Chondrocyte (in vitro differentiated cells): ENCODE measurements at regions not wholly inside any gene's neighbourhood (a gene's known extent, or its start where the extent isn't known, plus 50 kb on each side); places are given as distances from the start of the nearest gene placed in this dataset.

Experiments used
- DNase-seq: peaks from one replicate; pipeline ENCODE4 v3.0.0; 2021; ENCODE audit warnings: mixed read lengths, low spot score
- H3K27ac Mint-ChIP-seq: one replicate; pipeline ENCODE4 v1.8.0; 2021; ENCODE audit warnings: mild to moderate bottlenecking, moderate library complexity, mixed read lengths; ENCODE audit not compliant: unreplicated experiment
- H3K27me3 Mint-ChIP-seq: 2 replicates; pipeline ENCODE4 v1.8.0; 2021; ENCODE audit warnings: low read depth, mixed read lengths
- H3K36me3 Mint-ChIP-seq: 2 replicates; pipeline ENCODE4 v1.8.0; 2021; ENCODE audit warnings: low read depth, mixed read lengths
- H3K4me1 Mint-ChIP-seq: 2 replicates; pipeline ENCODE4 v1.8.0; 2021; ENCODE audit warnings: low read depth, mild to moderate bottlenecking, mixed read lengths
- H3K4me3 Mint-ChIP-seq: one replicate; pipeline ENCODE4 v1.8.0; 2021; ENCODE audit warnings: mild to moderate bottlenecking, moderate library complexity, mixed read lengths; ENCODE audit not compliant: unreplicated experiment
- H3K9me3 Mint-ChIP-seq: 2 replicates; pipeline ENCODE4 v1.8.0; 2021; ENCODE audit warnings: low read depth, mixed read lengths
- TF ChIP-seq, protein P1 (sequence below): fragments of 200-600 bp; sonication (generic); IDR thresholded peaks from 2 replicates; pipeline ENCODE4 v1.5.0; 2021; ENCODE audit warnings: antibody characterized with exemption, mild to moderate bottlenecking, moderate library complexity

DNA sequence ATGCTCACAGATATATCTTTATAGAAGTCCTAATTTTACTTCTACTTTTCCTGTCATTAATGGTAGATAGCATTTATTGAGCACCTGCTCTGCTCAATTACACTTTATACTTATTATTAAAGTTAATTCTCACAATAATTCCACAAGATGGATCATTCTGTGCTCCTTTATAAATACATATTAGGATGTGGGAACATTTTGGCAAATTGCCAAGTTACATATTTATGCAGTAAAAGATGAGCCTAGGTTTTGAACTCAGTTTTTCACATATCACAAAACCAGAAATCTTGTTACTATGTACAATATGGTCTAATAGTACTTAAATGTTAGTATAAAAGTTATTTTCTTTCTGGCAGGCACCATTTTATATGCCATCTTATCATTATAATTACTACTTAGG lies 895.0 kb upstream of the B3GALT2 start:
- Mint-ChIP-seq H3K27ac (no peak overlapping the region), H3K27me3 (no peaks in the 10 kb centered on the region), H3K4me1 (peaks cover 6% of the 10 kb centered on the region), H3K4me3 (no peak overlapping the region), H3K36me3 (peaks cover 3% of the 10 kb centered on the region), H3K9me3 (peaks cover 14% of the 10 kb centered on the region)
- DNase-seq = no peak
- TF ChIP-seq, protein P1, sequence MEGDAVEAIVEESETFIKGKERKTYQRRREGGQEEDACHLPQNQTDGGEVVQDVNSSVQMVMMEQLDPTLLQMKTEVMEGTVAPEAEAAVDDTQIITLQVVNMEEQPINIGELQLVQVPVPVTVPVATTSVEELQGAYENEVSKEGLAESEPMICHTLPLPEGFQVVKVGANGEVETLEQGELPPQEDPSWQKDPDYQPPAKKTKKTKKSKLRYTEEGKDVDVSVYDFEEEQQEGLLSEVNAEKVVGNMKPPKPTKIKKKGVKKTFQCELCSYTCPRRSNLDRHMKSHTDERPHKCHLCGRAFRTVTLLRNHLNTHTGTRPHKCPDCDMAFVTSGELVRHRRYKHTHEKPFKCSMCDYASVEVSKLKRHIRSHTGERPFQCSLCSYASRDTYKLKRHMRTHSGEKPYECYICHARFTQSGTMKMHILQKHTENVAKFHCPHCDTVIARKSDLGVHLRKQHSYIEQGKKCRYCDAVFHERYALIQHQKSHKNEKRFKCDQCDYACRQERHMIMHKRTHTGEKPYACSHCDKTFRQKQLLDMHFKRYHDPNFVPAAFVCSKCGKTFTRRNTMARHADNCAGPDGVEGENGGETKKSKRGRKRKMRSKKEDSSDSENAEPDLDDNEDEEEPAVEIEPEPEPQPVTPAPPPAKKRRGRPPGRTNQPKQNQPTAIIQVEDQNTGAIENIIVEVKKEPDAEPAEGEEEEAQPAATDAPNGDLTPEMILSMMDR = no peak

DNA sequence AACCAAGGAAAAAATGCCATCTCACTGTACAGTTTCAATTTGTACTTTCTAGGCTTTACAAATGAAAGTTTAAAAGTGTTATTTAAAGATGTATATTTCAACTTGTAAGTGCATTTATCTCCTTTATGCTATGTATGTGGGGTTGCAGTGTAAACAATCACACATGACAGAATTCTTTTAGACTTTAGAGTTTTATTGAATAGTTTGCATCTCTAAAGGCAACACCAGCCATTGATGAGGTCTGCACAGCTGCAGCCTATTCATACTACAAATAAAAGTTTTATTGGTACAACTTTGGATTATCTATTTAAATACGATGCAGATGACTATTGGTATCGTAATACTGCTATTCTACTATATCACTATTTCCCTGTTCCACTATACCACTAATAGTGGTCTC lies 894.4 kb upstream of the B3GALT2 start:
- peaks cover 14% of the 10 kb centered on the region for H3K9me3 Mint-ChIP-seq
- H3K4me3 Mint-ChIP-seq = no peak overlapping the region
- H3K4me1 Mint-ChIP-seq = peaks cover 9% of the 10 kb centered on the region
- H3K36me3 Mint-ChIP-seq = peaks cover 3% of the 10 kb centered on the region
- H3K27me3 Mint-ChIP-seq = no peaks in the 10 kb centered on the region
- TF ChIP-seq, protein P1 = no peak
- no peak overlapping the region for H3K27ac Mint-ChIP-seq
- DNase-seq = no peak

DNA sequence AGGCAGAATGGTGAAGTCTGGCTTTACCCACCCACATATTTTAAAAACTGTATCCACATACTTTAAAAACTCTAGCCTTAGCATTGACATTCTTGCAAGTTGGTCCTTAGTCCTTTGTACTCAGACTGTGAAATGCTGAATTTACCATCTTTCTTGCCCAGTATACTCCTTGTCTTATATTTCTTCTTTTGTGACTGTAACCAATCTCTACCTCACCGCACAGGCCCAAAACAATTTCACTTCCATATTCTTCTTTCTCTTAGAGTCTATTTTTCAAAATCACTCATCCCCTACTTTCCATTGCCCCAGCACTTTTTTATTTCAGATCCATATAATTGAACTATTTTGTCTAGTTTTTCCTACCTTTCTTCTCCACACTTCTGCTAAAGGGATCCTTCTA lies 892.4 kb upstream of the B3GALT2 start:
- Mint-ChIP-seq H3K4me1 (peaks cover 13% of the 10 kb centered on the region), H3K4me3 (no peak overlapping the region), H3K36me3 (peaks cover 3% of the 10 kb centered on the region), H3K27ac (no peak overlapping the region), H3K9me3 (peaks cover 14% of the 10 kb centered on the region), H3K27me3 (no peaks in the 10 kb centered on the region)
- TF ChIP-seq, protein P1 = no peak
- DNase-seq = no peak

DNA sequence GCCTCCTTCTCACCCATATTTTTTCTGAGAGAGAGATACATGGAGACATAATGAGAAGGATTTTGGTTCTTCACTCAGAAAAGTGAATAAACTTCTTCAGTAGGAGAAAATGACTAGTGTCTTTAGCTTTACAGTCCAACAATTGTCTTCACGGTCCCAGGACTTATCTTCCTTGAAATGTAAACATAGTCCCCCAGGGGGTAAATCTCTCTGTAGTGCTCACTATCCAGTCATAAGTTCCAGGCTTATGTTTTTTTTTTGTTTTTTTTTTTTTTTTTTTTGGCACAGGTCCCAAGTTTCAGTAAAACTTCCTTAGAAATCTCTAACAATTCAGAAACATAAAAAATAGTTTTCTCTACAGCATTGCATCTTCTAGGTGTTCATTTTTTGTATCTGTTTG lies 890.2 kb upstream of the B3GALT2 start:
- H3K9me3 Mint-ChIP-seq = peaks cover 14% of the 10 kb centered on the region
- H3K4me1 Mint-ChIP-seq = peaks cover 16% of the 10 kb centered on the region
- H3K36me3 Mint-ChIP-seq = peaks cover 3% of the 10 kb centered on the region
- no peak overlapping the region for H3K27ac Mint-ChIP-seq
- no peak overlapping the region for H3K4me3 Mint-ChIP-seq
- TF ChIP-seq, protein P1 = no peak
- DNase-seq = no peak
- no peaks in the 10 kb centered on the region for H3K27me3 Mint-ChIP-seq

DNA sequence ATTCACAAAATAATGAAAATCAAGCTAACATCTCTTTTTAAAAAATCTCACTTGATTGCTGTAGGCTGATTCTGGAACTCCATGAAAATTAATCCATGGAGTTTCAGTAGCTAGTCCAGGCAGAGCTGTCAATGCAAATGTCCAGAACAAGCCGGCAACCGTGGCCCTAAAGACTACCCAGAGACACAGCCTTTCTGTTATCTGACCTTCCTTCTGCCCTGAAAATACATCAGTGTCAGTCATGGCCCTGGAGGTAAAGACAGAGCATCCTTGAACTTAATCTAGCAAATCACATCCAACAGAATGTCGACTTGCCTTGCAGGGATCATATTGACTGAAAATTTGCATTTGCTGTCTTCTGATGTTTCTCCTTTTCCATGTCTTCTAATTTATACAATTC lies 887.4 kb upstream of the B3GALT2 start:
- DNase-seq = no peak
- peaks cover 16% of the 10 kb centered on the region for H3K4me1 Mint-ChIP-seq
- peaks cover 14% of the 10 kb centered on the region for H3K9me3 Mint-ChIP-seq
- H3K36me3 Mint-ChIP-seq = peaks cover 3% of the 10 kb centered on the region
- H3K27ac Mint-ChIP-seq = no peak overlapping the region
- no peak overlapping the region for H3K4me3 Mint-ChIP-seq
- H3K27me3 Mint-ChIP-seq = no peaks in the 10 kb centered on the region
- TF ChIP-seq, protein P1 = no peak
